ENCODE measurements at regions not wholly inside any gene's neighbourhood (a gene's known extent, or its start where the extent isn't known, plus 50 kb on each side); places are given as distances from the start of the nearest gene placed in this dataset.

DNA sequence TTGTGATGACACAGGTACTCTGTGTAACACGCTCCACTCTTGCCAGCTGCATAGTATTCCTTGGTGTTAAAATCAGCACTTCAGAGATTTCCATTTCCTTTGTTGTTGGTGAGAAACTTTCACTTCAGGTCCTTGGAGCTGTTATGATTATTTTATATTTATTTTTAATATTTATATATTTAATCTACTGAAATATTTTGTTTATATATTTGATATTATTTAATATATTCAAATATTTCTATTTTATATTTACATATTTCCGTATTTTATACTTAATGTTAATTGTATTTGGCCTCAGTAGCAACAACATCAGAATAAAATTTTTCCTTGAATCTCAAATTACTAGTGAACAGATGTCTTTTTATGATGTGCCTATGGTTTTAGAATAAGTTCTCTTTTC is 225.3 kb downstream of the MAGEB17 start:
- H3K4me3 ChIP-seq = no peak overlapping the region
- no peak overlapping the region for H3K9ac ChIP-seq (ENCODE audit: control insufficient read depth, insufficient read depth, low read length)
- intact Hi-C loops (cut with micrococcal nuclease; ENCODE audit: unreplicated experiment) = no loop called here
- no peak for TF ChIP-seq CHD1 (IDR thresholded peaks at IDR 0.05; ENCODE audit: low read depth, low read length)
- TF ChIP-seq POLR2A (IDR thresholded peaks at IDR 0.05; ENCODE audit: low read depth, low read length) = no peak
- no peak for TF ChIP-seq TCF7 (IDR thresholded peaks at IDR 0.05; ENCODE audit: borderline replicate concordance)
- TF ChIP-seq ESRRA (IDR thresholded peaks at IDR 0.05; ENCODE audit: low read length) = no peak
- no peak for TF ChIP-seq SRF (IDR thresholded peaks at IDR 0.05; ENCODE audit: low read depth in 2 of 2, low read length in 2 of 2)
- no peak for TF ChIP-seq SPI1 (IDR thresholded peaks at IDR 0.05; ENCODE audit: borderline replicate concordance, insufficient read depth, low read depth, low read length)
- no peak for TF ChIP-seq RCOR1 (conservative IDR thresholded peaks at IDR 0.05; ENCODE audit: low read depth, low read length)
- TF ChIP-seq MEF2A (IDR thresholded peaks at IDR 0.05; ENCODE audit: insufficient read depth, low read depth, low read length) = no peak
- no peak for TF ChIP-seq CREB1 (IDR thresholded peaks at IDR 0.05; ENCODE audit: low read depth)
- TF ChIP-seq, protein P1, sequence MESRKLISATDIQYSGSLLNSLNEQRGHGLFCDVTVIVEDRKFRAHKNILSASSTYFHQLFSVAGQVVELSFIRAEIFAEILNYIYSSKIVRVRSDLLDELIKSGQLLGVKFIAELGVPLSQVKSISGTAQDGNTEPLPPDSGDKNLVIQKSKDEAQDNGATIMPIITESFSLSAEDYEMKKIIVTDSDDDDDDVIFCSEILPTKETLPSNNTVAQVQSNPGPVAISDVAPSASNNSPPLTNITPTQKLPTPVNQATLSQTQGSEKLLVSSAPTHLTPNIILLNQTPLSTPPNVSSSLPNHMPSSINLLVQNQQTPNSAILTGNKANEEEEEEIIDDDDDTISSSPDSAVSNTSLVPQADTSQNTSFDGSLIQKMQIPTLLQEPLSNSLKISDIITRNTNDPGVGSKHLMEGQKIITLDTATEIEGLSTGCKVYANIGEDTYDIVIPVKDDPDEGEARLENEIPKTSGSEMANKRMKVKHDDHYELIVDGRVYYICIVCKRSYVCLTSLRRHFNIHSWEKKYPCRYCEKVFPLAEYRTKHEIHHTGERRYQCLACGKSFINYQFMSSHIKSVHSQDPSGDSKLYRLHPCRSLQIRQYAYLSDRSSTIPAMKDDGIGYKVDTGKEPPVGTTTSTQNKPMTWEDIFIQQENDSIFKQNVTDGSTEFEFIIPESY (IDR thresholded peaks at IDR 0.05) = no peak
- TF ChIP-seq PAX8 (IDR thresholded peaks at IDR 0.05) = no peak
- TF ChIP-seq SP1 (IDR thresholded peaks at IDR 0.05; ENCODE audit: low read depth, low read length) = no peak
- TF ChIP-seq HCFC1 (IDR thresholded peaks at IDR 0.05; ENCODE audit: low read length) = no peak
- TF ChIP-seq JUND (IDR thresholded peaks at IDR 0.05; ENCODE audit: low read depth, low read length) = no peak
- no peaks in the 10 kb centered on the region for H3K9me3 ChIP-seq (replicated peaks; ENCODE audit: control insufficient read depth, insufficient read depth, low read length)
- H3K4me1 ChIP-seq (ENCODE audit: control insufficient read depth, insufficient read depth, low read length) = no peaks in the 10 kb centered on the region
- no peaks in the 10 kb centered on the region for H3K36me3 ChIP-seq (ENCODE audit: control insufficient read depth in 2 of 2, insufficient read depth in 2 of 2, low read length in 1 of 2)
- no peak overlapping the region for H3K27ac ChIP-seq (ENCODE audit: control insufficient read depth, insufficient read depth)
- 15% methylated on average over 2 of the region's 2 CpGs for WGBS (ENCODE audit: insufficient coverage, insufficient replicate concordance, low lambda C conversion rate, missing lambda C conversion rate)
- no TSS peak for BruUV-seq (replicated peaks)
- no peaks in the 10 kb centered on the region for H3K79me2 ChIP-seq (ENCODE audit: control insufficient read depth, insufficient read depth, low read length)
- ChIA-PET POLR2A (no interaction called here), RAD21 (ENCODE audit: unreplicated experiment) (no interaction called here), CTCF (no interaction called here), SMC1A (ENCODE audit: uncharacterized antibody, unreplicated experiment) (no interaction called here)
- no peak overlapping the region for H2AFZ ChIP-seq (ENCODE audit: control insufficient read depth, low read depth, low read length)
- no peak for DNase-seq (ENCODE audit: low read depth, low spot score)
- FAIRE-seq = no peak
- H3K4me2 ChIP-seq (ENCODE audit: control insufficient read depth, insufficient read depth) = no peak overlapping the region
- no peaks in the 10 kb centered on the region for H4K20me1 ChIP-seq (ENCODE audit: control insufficient read depth, insufficient read depth)
- no peak for ATAC-seq
- H3K27me3 ChIP-seq (replicated peaks in 1 of 2; ENCODE audit: control insufficient read depth in 2 of 2, insufficient read depth in 2 of 2, low read length in 1 of 2) = no peaks in the 10 kb centered on the region; a peak in 1 of 4 replicates
- in situ Hi-C loops (cut with MboI) = no loop called here

Measured in GM12878 (cell line).